SK-N-MC (cell line): ENCODE measurements at regions not wholly inside any gene's neighbourhood (a gene's known extent, or its start where the extent isn't known, plus 50 kb on each side); places are given as distances from the start of the nearest gene placed in this dataset.

Experiments used
- EZH2 ChIP-seq: fragments of 200-600 bp; sonication (generic); IDR thresholded peaks from one replicate; pipeline ENCODE4 v1.6.1; 2017; ENCODE audit warnings: antibody characterized with exemption
- POLR2AphosphoS5 ChIP-seq: IDR thresholded peaks from 2 replicates; pipeline ENCODE4 v1.6.1; 2012; ENCODE audit warnings: mild to moderate bottlenecking, low read depth, low read length, borderline replicate concordance

- no peak for TF ChIP-seq POLR2AphosphoS5
- no peak for TF ChIP-seq EZH2
These were observed 527.5 kb downstream of the TMA16 start for GRCh38 chr4:164021947-164022346.
